ENCODE measurements at regions not wholly inside any gene's neighbourhood (a gene's known extent, or its start where the extent isn't known, plus 50 kb on each side); places are given as distances from the start of the nearest gene placed in this dataset.

- TF ChIP-seq GTF2F1 (IDR thresholded peaks at IDR 0.05; ENCODE audit: low read depth, low read length): no peak
- TF ChIP-seq ZNF143 (CRISPR knock-in tag; IDR thresholded peaks at IDR 0.05): no peak
- no peak for TF ChIP-seq PPARD (CRISPR knock-in tag; IDR thresholded peaks at IDR 0.05)
- no peak for TF ChIP-seq DPF2 (IDR thresholded peaks at IDR 0.05)
- TF ChIP-seq CBX5 (IDR thresholded peaks at IDR 0.05; ENCODE audit: borderline replicate concordance, low read depth): no peak
- TF ChIP-seq RAD51 (IDR thresholded peaks at IDR 0.05; ENCODE audit: borderline replicate concordance, low read depth): no peak
- TF ChIP-seq TARDBP (IDR thresholded peaks at IDR 0.05): no peak
- TF ChIP-seq TRIM24 (IDR thresholded peaks at IDR 0.05): no peak
- TF ChIP-seq NFIC (IDR thresholded peaks at IDR 0.05): no peak
These were observed 620.1 kb downstream of the MED13L start for GRCh38 chr12:115657081-115658013.

All from K562 (cell line).